IPS DF 4.7 (cell line): ENCODE measurements at regions not wholly inside any gene's neighbourhood (a gene's known extent, or its start where the extent isn't known, plus 50 kb on each side); places are given as distances from the start of the nearest gene placed in this dataset.
"Not testable (repeated sequence)": the region's sequence is repeated elsewhere in the genome, so short reads cannot be mapped to it uniquely, and the experiment has no call there.

Experiments used
- DNase-seq: peaks from one replicate; pipeline ENCODE4 v3.0.0-alpha.2; 2013; ENCODE audit warnings: low spot score; ENCODE audit errors: extremely low read depth

DNA sequence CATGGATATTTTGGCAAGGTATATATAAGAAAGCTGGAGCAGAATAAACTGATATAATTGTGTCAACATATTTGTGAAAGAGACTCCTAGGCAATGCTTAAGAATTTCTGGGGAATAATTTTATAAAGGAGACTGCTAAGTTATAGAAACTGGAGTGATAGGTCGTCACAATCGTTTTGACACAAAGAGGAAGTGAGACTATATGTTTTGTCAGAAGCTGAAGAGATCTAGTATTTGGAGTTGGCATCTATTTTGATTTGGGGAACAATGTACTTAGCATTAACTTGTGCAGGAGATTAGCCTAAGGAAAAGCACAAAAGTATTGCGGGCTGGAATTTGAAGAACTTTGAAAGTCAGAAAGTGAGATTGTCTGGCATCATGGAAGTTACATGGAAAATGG lies 582.5 kb downstream of the TAF11L14 start:
- DNase-seq, result no peak

- DNase-seq, result no peak
Observed at GRCh38 chr5:18219241-18219640, 585.0 kb downstream of the TAF11L14 start.

DNA sequence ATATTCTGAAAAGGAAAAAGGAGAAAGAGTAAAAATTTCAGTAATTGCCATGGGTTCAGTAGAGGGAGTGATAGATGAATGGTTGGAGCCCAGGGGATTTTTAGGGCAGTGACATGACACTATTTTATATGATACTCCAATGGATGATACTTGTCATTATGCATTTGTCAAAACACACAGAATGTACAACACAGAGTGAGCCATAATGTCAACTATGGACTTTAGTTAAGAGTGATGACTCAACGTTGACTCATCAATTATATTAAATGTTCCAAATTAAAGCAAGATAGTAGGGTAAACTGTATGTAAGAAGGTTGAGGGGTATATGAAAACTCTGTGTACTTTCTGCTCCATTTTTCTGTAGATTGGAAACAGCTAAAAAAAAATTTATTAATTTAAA lies 586.4 kb downstream of the TAF11L14 start:
- DNase-seq, result no peak

DNA sequence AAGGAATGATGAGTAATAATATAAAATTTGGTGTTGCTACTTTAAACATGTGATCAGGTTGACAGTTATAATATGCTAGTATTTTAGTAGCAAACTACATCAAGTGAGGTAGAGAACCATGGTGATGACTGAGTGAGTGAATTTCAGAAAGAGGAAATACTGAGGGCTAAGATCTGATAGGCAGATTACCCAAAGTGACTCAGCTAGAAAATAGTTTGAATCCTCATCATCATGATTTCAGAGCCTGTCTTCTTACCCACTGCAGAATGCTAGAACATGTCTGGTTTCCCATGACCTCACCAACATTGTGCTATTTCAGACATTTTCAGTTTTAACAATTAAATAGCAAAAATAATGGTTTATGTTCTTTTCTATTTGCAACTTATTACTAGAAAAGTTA lies 602.1 kb downstream of the TAF11L14 start:
- no peak for DNase-seq

DNA sequence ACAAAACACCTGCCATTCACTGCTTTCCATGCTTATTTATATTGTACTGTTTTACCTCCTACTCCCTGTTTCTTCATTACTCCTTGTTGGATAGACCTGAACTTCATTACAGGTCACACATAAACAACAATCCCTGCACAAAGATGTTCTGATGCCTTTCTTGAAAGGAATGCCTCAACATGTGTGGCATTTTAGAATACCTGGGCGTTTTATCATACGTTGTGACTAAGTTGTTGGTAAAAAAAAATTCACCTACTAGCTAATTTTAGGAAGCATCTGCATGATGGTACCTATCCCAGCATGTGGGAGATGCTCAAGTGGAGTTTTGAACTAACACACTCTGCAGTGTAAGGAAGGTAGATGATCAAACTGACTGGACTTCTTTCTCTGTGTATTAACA lies 604.1 kb downstream of the TAF11L14 start:
- DNase-seq, result no peak

GRCh38 chr5:18240971-18241370 lies 606.7 kb downstream of the TAF11L14 start:
- DNase-seq, result no peak

DNA sequence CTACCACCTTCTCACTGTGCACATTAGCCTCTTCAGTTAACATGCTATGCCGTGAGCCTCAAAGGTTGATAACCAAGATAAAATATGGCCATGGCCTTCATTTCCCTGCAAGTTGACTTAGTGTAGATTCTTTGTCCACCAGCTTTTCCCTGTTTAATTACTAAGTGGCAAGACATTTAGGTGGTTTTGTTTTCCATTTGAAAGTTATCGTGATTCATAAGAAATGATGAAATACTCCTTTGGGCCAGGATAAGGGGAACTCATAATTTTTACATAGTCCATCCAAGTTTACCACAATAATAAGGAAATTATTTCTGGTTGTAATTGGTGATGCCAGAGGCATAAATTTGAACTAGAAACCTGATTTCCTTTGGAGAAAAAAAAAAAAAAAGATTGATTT lies 609.6 kb downstream of the TAF11L14 start:
- DNase-seq, result no peak

GRCh38 chr5:18244309-18244708 lies 610.0 kb downstream of the TAF11L14 start:
- no peak for DNase-seq

- DNase-seq, result no peak
Observed at GRCh38 chr5:18252559-18252958, 618.3 kb downstream of the TAF11L14 start.

DNA sequence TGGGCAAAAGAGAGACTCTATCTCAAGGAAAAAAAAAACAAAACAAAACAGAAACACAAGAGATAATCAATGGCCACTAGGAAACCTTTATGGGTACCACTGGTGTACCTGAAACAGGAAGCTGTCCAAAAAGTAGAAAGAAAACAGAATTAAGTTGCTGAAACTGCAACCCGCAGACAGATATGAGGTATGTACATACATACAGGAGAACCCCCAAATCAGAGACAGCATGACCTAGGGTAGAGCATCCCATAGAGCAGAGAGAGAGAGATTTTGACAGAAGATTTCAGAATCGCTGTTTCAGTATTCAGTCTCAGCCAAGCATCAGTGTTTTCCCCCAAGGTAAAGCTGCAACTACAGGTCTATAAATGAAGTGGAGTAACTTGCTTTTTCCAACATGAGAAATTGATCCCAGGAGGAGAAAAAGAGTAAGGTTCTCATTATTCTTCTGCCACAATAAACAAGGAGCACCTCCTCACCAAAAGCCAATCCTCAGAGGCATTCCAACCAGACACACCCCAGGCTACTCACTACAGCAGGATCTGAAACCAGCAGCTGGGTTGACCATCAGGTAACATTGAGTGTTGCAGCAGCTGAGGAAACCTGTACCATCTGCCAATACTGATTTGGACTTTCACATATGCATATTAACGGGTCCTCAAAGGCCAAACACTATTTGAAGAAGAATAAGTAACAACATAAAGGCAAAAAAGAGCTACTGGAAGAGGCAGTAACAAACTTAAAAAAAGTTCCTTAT lies 630.0 kb downstream of the TAF11L14 start:
- no peak for DNase-seq

DNA sequence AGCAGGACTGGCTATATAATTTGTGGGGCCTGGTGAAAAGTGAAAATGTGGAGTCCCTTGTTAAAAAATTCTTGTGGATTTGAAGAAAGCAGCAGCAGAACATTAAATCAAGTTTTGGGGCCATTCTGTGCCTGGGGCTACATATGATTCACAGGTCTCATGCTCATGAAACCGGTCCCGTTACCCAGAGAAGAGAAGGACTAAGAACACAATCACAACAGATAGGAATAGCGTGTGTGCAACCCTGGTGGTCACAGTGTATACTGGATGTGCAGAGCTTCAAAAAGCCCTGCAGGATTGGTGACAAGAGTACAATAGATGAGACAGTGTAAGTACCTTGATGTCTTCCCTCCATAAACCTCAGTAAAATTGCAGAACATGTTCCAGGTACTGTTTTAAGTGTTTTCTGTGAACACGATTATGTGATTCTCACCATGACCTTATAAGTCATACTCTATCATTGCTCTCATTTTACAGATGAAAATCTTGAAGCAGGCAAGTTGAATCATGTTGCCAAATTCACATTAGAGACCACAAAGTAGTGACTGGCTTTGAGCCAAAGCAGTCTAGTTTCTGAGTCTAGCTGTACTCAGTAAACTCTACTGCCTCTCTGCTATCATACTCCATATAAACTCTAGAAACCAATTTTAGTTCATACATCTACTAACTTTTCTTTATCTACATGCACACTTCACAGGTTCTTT lies 636.5 kb downstream of the TAF11L14 start:
- DNase-seq, result no peak

- no peak for DNase-seq
Observed at GRCh38 chr5:18276939-18277338, 642.7 kb downstream of the TAF11L14 start.

DNA sequence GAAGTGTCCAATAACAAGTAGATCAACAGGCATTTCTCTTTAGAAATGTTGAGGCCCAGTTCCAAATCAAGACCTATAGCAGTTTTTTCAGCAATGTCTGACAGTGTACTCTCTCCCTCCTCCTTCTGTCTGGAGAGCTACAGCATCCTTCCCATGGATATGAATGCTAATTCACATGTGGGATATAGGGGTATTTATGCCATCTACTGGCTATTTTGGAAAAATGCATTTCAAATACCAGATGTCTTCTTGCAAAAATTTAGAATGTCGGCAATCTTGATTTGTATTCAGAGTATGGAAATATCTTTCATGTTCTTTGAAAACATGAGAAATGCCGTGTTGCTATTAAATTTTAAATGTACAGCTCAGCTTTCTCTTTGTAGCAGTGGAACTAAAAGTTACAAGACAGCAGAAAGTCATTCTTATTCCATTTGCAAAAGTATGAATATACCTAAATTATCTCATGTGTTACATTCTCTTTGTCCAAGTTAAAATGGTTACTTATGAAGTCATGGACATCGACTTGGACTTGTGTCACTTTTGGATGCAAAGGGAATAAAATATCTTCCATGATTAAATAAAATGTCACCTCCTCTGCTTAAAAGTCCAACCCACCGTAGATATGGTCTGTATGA lies 647.8 kb downstream of the TAF11L14 start:
- DNase-seq, result no peak

DNA sequence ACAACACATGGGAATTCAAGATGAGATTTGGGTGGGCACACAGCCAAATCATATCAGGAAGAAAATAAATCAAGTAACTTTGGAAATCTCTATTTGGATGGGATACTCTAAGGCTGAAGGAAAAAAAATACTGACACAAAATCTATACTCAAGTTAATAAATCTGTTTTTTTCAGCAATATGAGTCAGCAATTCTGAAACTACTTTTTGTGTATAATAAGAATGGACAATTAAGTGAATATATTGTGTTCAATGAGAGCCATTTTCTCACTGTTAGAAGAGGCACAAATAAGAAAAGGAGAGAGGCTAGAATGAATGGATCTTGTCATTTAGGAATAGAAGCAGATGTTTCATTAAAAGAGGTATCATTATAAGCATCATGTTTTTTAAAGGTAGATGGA lies 651.0 kb downstream of the TAF11L14 start:
- DNase-seq, result no peak

DNA sequence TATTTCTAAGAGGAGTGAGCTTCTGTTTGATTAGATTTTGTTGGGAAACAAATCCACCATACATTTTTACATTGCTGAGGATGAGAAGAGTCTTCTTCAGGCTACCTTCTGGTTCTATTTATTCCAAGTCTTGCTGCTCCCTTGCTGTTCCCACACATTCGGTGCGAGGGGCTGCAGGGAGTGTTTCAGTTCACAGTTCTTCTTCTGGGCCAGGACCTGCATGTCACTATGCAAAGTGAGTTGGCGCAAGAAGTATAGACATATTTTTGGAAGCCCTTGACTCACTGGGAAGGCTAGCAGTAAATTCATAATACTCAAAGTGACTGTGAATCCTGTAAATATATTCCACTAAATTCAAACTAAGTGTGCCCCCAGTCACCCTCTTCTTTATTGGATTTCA lies 657.9 kb downstream of the TAF11L14 start:
- DNase-seq, result no peak

DNA sequence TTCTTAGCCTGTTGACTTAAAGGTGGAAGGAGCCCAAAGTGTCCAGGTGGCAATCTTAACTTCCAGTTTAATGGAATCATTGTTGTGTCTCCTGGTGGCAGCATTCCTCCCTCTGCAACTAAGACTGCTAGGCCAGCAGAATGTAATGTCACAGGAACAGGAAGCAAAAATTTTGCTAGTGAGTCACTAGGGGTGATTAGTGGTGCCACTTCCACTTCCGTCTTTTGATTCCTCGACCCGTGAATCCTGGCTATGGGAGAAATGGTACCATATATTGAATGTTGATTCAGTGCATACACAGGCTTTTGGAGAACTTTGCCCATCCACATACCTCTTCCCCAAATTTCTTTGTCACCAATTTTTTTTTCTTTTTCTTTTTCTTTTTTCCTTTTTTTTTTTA lies 661.4 kb downstream of the TAF11L14 start:
- not testable (repeated sequence) for DNase-seq

- DNase-seq, result no peak
Observed at GRCh38 chr5:18299166-18299565, 664.9 kb downstream of the TAF11L14 start.

GRCh38 chr5:18305288-18305924 lies 671.1 kb downstream of the TAF11L14 start:
- DNase-seq, result no peak

- DNase-seq, result no peak
Observed at GRCh38 chr5:18311266-18311665, 677.0 kb downstream of the TAF11L14 start.

- DNase-seq, result no peak
Observed at GRCh38 chr5:18312016-18312415, 677.8 kb downstream of the TAF11L14 start.

- DNase-seq, result no peak
Observed at GRCh38 chr5:18314192-18314778, 680.0 kb downstream of the TAF11L14 start.
